CD1c-positive myeloid dendritic cell (primary cell): ENCODE measurements at regions not wholly inside any gene's neighbourhood (a gene's known extent, or its start where the extent isn't known, plus 50 kb on each side); places are given as distances from the start of the nearest gene placed in this dataset.

Source experiments
- DNase-seq: peaks from one replicate; pipeline ENCODE4 v3.0.0-alpha.2; 2016; ENCODE audit errors: extremely low spot score

GRCh38 chr13:90402613-90403012 lies 944.9 kb upstream of the MIR17HG start:
- no peak for DNase-seq

- no peak for DNase-seq
These were observed 944.0 kb upstream of the MIR17HG start for GRCh38 chr13:90403330-90404082.

GRCh38 chr13:90405301-90405700 lies 942.2 kb upstream of the MIR17HG start:
- no peak for DNase-seq

GRCh38 chr13:90412980-90413379 lies 934.5 kb upstream of the MIR17HG start:
- DNase-seq = no peak

GRCh38 chr13:90413548-90413947 lies 933.9 kb upstream of the MIR17HG start:
- no peak for DNase-seq

- no peak for DNase-seq
These were observed 932.5 kb upstream of the MIR17HG start for GRCh38 chr13:90414691-90415596.

- DNase-seq = no peak
These were observed 931.6 kb upstream of the MIR17HG start for GRCh38 chr13:90415902-90416301.

- no peak for DNase-seq
These were observed 931.0 kb upstream of the MIR17HG start for GRCh38 chr13:90416519-90416918.

- no peak for DNase-seq
These were observed 930.5 kb upstream of the MIR17HG start for GRCh38 chr13:90416938-90417337.

- no peak for DNase-seq
These were observed 926.8 kb upstream of the MIR17HG start for GRCh38 chr13:90420683-90421082.

- DNase-seq = no peak
These were observed 919.9 kb upstream of the MIR17HG start for GRCh38 chr13:90427322-90428272.

- DNase-seq = no peak
These were observed 918.8 kb upstream of the MIR17HG start for GRCh38 chr13:90428522-90429210.

GRCh38 chr13:90430127-90430526 lies 917.4 kb upstream of the MIR17HG start:
- DNase-seq = no peak

GRCh38 chr13:90436697-90437096 lies 910.8 kb upstream of the MIR17HG start:
- no peak for DNase-seq

- no peak for DNase-seq
These were observed 908.9 kb upstream of the MIR17HG start for GRCh38 chr13:90438576-90438975.

GRCh38 chr13:90443268-90443667 lies 904.2 kb upstream of the MIR17HG start:
- no peak for DNase-seq

- DNase-seq = no peak
These were observed 903.3 kb upstream of the MIR17HG start for GRCh38 chr13:90444232-90444631.

GRCh38 chr13:90445179-90445578 lies 902.3 kb upstream of the MIR17HG start:
- no peak for DNase-seq

- DNase-seq = no peak
These were observed 900.3 kb upstream of the MIR17HG start for GRCh38 chr13:90447034-90447733.

- DNase-seq = no peak
These were observed 899.8 kb upstream of the MIR17HG start for GRCh38 chr13:90447734-90448101.
